ENCODE measurements at regions not wholly inside any gene's neighbourhood (a gene's known extent, or its start where the extent isn't known, plus 50 kb on each side); places are given as distances from the start of the nearest gene placed in this dataset.

GRCh38 chr1:78799926-78800325 lies 150.3 kb downstream of the IFI44 start:
- no peak for DNase-seq

GRCh38 chr1:78814176-78814575 lies 164.5 kb downstream of the IFI44 start:
- DNase-seq = no peak

GRCh38 chr1:78825561-78825960 lies 175.9 kb downstream of the IFI44 start:
- no peak for DNase-seq

DNA sequence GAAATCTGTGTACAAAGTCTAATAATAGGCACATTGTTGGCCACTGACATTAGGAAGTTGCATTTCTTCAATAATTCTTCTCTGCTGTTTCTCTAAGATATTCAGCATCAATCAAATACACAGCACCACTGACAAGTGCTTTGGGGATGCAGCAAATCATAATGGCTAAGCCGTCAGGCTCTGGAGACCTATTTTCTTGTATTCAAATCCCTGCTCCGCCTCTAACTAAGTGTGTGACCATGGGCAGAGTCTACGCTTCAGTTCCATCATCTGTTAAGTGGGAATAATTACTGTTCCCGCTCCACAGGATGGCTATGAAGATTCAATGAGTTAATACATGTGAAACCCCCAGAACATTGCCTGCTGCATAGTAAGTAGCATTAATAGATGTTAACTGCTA lies 176.9 kb downstream of the ADGRL4 start:
- DNase-seq = no peak

- no peak for DNase-seq
Measured at GRCh38 chr1:78830321-78830720, 176.2 kb downstream of the ADGRL4 start.

GRCh38 chr1:78831731-78832360 lies 174.7 kb downstream of the ADGRL4 start:
- DNase-seq = no peak

DNA sequence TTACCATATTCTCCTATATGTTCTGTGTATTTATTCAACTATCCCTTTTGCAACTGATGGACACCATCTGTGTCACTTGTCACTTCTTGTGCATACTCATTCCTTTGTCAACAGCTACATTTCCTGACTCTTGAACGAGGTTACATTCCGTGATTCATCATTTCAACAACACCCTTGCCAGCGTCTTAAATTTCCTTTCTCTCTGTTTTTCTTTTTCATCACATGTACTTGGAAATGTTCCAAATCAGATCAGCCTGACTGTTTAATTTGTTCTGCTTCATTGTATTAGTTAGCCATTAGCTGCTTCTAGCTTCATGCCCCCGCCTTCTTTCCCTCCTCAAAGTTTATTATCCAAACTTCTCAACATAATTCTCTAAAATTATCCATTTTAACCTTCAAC lies 173.0 kb downstream of the ADGRL4 start:
- no peak for DNase-seq

DNA sequence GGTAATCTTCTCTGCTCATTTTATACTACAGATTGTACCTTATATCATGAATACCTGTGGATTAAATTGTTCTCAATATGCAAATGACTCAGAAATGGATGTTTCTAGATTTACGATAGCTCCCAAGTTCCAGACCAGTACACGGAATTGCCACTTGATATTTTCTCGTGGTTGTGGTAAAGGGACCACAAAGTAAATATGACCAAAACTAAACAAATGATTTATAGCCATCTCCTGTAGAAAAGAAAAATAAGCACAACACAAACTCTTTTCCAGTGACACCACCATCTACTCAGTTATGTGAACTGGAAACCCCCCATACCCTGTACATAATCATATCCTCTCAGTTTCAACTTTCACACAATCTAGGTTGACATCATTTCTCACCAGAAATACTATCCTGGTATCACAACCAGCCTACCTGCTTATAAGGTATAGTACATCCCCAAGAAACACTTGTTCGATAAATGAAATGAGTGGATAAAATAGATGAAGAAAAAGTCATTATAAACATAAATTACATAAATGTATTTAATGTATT lies 172.3 kb downstream of the ADGRL4 start:
- no peak for DNase-seq

- DNase-seq = no peak
Measured at GRCh38 chr1:78836726-78837125, 169.8 kb downstream of the ADGRL4 start.

- DNase-seq = peak; percentile 41
Measured at GRCh38 chr1:78839704-78840277, 166.7 kb downstream of the ADGRL4 start.

All from NCI-H2029 treated with DMSO at 0.1 percent for 48 hours (cell line).